ENCODE measurements at regions not wholly inside any gene's neighbourhood (a gene's known extent, or its start where the extent isn't known, plus 50 kb on each side); places are given as distances from the start of the nearest gene placed in this dataset.

GRCh38 chr10:44747593-44748172, 163.5 kb upstream of the TMEM72 start:
- TF ChIP-seq CTCF (IDR thresholded peaks at IDR 0.05) = no peak
- no peak for TF ChIP-seq POLR2A (IDR thresholded peaks at IDR 0.05)
- no peak for TF ChIP-seq EP300 (IDR thresholded peaks at IDR 0.05)
